ENCODE measurements at regions not wholly inside any gene's neighbourhood (a gene's known extent, or its start where the extent isn't known, plus 50 kb on each side); places are given as distances from the start of the nearest gene placed in this dataset.
"Not testable (repeated sequence)": the region's sequence is repeated elsewhere in the genome, so short reads cannot be mapped to it uniquely, and the experiment has no call there.

DNA sequence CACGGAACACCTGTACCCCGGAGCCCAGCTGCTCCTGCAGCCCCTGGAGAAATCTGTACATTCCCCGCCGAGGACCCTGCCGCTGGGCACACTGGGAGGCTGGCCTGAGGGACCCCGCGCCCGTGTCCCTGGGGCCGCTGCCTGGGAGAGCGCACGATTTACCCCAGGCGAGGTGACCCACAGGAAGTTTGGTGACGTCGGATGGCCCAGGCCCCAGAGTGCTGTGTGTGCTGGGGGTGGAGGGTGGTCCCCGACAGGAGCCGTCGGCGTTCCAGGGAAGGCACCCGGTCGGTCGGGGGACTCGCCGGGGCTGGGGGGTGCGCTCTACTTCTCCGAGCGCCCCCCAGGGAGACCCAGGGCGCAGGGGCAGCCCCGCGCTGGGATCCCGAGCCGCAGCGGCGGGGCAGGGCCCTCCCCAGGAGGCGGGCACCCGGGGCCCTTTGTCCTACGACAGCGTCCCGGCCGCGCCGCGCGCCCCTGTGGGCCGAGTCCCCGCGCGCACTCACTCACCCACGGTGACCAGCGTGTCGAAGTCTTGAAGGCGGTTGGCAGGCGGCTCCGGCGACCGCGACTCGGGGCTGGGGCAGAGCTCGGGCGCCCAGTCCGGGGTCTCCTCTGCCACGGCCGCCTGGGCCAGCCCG is 167.9 kb upstream of the PRKX start:
- not testable (repeated sequence) for H3K4me3 ChIP-seq (ENCODE audit: low read depth, low read length); DNase-seq (ENCODE audit: low read depth)

DNA sequence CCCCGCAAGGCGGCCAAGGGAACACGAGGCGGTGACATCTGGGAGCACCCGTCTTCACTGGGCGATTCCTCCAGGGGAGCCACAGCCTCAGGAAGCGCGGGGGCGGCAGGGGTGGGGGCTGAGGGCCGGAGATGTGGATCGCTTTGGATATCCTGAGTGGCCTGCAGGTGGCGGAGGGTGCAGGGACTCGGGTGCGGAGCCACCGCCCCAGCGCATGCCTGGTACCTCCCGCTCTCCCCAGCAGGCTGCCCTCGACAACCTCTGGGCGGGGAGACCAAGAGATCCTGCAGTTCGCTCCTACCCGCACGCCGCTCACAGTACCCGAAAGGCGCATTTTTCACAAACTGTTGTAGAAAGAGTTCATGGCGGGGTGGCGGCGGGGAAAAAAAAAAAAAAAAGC is 162.9 kb upstream of the PRKX start:
- not testable (repeated sequence) for DNase-seq (ENCODE audit: low read depth); H3K4me3 ChIP-seq (ENCODE audit: low read depth, low read length)

DNA sequence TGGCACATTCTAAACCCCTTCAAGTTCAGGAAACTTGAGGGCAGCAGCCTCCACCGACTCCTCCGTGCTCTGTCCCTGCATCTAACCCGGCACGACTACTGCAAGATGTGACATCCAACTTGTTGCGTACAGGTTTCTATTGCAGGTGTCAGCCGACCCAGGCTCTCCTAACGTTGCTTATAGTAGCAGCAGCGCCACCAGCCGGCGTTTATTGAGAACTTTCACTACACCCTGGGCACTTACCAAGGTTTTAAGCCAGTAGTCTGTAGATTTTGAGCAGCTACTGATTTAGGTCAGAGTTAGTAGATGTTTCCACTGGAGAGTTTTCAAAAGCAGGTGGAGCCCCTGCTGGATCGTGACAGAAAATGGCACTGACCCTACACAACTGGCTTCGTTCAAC is 162.2 kb upstream of the PRKX start:
- H3K4me3 ChIP-seq (ENCODE audit: low read depth, low read length); DNase-seq (ENCODE audit: low read depth): not testable (repeated sequence)

DNA sequence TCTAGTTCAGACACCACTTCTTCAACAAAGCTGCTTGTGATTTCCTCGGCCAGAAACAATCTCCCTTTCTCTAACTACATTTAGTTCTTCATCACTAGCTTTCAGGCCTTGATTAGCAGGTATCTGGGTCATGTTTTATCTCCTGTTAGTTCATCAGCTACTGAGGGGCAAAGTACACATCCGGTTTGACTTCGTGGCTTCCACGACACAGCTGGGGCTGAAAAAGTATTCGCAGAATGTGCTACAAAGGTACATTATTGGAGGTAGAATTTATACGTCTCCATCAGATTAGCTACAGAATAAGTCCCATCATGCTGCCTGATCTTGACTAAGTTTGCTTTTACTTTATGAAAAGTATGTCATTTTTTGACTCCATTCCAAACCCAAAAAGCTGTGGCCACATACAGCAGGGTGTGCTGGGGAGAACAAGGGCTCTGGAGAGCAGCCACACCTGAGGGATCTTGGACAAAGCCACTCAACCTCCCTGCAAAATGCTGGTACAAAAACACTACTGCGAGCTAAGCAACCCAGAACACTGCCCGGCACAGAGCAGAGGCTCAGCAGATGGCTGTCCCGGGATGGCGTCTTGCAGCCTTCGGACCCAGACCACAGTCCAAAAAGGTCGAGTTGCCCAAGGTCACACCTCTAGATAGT is 158.9 kb upstream of the PRKX start:
- not testable (repeated sequence) for DNase-seq (ENCODE audit: low read depth); H3K4me3 ChIP-seq (ENCODE audit: low read depth, low read length)

DNA sequence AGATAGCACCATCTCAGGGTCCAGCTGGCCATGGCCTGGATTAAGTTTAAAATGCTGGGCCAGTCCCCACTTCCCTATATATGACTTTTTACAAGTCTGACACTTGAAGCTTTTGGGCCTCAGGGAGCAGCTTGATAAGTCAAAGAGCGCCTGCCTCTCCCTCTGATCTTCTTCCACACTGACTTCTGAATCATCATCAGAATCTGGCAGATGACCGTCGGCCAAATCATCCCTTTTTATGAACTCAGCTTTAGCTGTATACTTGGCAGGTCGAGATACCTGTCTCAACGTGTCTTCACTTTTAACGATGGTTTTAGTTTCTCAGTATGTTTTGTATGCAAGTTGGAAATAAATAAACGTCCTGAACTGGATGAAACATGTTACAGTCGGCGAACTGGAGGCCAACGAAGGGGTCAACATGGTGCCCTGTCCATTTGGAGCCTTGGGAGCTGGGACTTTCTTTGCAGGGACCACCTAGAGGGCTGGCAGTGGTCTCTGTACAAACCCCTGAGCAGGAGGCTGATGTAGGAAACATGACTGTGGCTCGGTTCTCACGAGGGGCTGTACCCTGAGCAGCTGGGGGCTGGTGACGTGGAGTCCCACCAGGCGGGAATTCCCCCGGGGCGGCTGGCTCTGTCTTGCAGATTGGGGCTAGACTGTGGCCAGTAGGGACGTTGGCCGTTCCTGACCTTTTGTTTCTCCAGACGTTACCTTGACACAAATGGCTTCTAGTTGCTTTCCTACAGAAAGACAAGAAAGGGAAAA is 153.8 kb upstream of the PRKX start:
- H3K4me3 ChIP-seq (ENCODE audit: low read depth, low read length); DNase-seq (ENCODE audit: low read depth): not testable (repeated sequence)

DNA sequence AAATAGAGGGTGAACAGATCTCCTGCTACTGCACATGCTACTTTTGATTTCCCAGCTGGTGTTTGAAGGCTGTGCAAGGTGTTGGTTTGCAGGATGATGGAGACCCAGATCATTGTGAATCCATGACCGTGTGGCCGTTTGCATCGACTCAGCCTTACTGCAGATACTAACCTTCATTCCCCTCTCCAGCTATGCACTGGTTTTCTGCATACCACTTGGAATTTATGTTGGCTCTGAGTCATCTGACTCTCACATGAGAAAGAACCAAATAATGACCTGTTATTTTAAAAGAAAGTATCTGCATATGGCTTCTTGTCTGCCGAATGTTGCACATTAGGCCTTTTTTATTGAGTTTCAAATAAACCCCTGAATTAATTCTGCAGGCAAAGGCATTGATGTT is 144.9 kb upstream of the PRKX start:
- H3K4me3 ChIP-seq (ENCODE audit: low read depth, low read length); DNase-seq (ENCODE audit: low read depth): not testable (repeated sequence)

DNA sequence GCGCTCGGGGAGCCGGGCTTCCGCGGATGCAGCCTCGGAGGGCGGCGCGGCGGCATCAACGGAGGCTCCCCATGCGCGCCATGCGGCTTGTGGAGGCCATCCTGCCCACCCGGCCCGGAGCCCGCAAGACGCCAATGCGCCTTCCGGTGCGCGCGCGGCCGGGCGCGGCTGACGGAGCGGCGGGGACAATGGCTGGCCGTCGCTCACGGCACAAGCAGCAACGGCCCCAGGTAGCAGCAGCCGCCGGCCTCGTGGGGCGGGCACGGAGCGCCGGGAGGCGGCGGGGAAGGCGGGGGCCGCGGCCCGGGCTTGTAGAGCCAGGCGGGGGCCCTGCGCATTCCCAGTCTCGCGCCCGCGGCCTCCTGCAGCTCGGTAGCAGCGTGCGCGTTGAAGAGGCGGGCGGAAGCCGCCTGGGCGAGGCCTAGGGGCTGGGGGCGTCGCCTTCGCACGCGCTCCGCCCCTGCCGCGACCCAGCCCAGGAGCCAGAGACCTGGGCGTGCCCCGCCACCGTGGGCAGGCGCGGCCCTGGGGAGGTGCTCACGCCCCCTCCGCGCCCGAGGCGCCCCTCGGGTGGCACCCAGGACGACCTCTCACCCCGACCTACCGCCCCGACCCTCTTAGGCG is 130.2 kb upstream of the PRKX start:
- H3K4me3 ChIP-seq (ENCODE audit: low read depth, low read length); DNase-seq (ENCODE audit: low read depth): not testable (repeated sequence)

DNA sequence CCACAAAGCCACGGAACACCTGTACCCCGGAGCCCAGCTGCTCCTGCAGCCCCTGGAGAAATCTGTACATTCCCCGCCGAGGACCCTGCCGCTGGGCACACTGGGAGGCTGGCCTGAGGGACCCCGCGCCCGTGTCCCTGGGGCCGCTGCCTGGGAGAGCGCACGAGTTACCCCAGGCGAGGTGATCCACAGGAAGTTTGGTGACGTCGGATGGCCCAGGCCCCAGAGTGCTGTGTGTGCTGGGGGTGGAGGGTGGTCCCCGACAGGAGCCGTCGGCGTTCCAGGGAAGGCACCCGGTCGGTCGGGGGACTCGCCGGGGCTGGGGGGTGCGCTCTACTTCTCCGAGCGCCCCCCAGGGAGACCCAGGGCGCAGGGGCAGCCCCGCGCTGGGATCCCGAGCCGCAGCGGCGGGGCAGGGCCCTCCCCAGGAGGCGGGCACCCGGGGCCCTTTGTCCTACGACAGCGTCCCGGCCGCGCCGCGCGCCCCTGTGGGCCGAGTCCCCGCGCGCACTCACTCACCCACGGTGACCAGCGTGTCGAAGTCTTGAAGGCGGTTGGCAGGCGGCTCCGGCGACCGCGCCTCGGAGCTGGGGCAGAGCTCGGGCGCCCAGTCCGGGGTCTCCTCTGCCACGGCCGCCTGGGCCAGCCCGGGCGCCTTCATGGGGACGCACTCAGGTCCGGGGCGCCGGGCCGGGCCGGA is 129.5 kb upstream of the PRKX start:
- H3K4me3 ChIP-seq (ENCODE audit: low read depth, low read length): peak overlapping the region; percentile 43
- not testable (repeated sequence) for DNase-seq (ENCODE audit: low read depth)

DNA sequence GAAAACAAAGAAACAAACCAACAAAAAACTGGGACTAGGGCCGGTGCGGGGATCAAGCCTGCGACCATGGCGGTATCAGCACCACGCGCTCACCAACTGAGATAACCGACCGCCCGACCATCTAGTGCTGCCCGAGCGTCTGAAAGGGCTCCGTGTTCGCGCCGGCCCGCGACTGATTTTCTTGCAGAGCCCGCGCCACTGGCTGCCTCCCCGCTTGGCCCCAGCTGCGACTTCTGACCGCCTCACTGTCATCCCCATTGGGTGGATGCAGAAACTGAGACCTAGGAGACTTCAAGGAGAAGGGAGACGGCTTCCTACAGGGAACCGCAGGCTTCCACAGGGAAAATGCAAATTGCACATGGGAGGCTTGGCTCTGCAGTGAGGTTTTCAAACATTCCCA is 125.3 kb upstream of the PRKX start:
- DNase-seq (ENCODE audit: low read depth); H3K4me3 ChIP-seq (ENCODE audit: low read depth, low read length): not testable (repeated sequence)

DNA sequence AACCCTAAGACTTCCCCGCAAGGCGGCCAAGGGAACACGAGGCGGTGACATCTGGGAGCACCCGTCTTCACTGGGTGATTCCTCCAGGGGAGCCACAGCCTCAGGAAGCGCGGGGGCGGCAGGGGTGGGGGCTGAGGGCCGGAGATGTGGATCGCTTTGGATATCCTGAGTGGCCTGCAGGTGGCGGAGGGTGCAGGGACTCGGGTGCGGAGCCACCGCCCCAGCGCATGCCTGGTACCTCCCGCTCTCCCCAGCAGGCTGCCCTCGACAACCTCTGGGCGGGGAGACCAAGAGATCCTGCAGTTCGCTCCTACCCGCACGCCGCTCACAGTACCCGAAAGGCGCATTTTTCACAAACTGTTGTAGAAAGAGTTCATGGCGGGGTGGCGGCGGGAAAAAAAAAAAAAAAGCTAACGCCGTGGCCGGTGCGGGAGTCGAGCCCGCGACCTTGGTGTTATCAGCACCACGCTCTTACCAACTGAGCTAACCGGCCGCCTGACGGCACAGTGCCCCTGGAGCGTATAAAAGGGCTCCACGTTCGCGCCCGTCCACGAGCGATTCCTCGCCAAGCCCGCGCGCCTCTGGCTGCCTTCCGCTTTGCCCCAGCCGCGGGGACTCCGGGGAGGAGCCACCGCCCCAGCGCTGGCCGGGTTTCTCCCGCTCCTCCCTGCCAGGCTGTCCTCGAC is 124.7 kb upstream of the PRKX start:
- DNase-seq (ENCODE audit: low read depth); H3K4me3 ChIP-seq (ENCODE audit: low read depth, low read length): not testable (repeated sequence)

DNA sequence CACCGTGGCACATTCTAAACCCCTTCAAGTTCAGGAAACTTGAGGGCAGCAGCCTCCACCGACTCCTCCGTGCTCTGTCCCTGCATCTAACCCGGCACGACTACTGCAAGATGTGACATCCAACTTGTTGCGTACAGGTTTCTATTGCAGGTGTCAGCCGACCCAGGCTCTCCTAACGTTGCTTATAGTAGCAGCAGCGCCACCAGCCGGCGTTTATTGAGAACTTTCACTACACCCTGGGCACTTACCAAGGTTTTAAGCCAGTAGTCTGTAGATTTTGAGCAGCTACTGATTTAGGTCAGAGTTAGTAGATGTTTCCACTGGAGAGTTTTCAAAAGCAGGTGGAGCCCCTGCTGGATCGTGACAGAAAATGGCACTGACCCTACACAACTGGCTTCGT is 123.8 kb upstream of the PRKX start:
- DNase-seq (ENCODE audit: low read depth): not testable (repeated sequence)

DNA sequence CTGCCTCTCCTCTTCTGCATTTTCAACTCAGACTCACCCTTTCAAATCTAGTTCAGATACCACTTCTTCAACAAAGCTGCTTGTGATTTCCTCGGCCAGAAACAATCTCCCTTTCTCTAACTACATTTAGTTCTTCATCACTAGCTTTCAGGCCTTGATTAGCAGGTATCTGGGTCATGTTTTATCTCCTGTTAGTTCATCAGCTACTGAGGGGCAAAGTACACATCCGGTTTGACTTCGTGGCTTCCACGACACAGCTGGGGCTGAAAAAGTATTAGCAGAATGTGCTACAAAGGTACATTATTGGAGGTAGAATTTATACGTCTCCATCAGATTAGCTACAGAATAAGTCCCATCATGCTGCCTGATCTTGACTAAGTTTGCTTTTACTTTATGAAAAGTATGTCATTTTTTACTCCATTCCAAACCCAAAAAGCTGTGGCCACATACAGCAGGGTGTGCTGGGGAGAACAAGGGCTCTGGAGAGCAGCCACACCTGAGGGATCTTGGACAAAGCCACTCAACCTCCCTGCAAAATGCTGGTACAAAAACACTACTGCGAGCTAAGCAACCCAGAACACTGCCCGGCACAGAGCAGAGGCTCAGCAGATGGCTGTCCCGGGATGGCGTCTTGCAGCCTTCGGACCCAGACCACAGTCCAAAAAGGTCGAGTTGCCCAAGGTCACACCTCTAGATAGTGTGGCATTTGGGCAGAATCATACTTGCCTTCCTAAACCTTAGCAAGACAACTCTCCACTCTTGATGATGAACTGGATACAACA is 120.5 kb upstream of the PRKX start:
- not testable (repeated sequence) for H3K4me3 ChIP-seq (ENCODE audit: low read depth, low read length); DNase-seq (ENCODE audit: low read depth)

More for the DNA sequence above, 123.8 kb upstream of the PRKX start:
- not testable (repeated sequence) for H3K4me3 ChIP-seq (ENCODE audit: low read depth, low read length)

DNA sequence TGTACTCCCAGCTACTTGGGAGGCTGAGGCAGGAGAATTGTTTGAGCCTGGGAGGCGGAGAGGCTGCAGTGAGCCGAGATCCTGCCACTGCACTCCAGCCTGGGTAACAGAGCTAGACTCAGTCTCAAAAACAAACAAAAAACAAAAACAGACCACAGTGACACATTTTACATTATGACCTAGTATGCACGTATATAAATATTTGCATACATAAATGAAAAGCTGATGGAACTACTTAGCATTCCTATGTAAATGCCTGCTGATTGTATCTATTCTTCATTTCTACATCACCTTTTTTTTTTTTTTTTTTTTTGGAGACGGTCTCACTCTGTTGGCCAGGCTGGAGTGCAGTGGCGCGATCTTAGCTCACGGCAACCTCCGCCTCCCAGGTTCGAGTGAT is 116.6 kb upstream of the PRKX start:
- H3K4me3 ChIP-seq (ENCODE audit: low read depth, low read length); DNase-seq (ENCODE audit: low read depth): not testable (repeated sequence)

DNA sequence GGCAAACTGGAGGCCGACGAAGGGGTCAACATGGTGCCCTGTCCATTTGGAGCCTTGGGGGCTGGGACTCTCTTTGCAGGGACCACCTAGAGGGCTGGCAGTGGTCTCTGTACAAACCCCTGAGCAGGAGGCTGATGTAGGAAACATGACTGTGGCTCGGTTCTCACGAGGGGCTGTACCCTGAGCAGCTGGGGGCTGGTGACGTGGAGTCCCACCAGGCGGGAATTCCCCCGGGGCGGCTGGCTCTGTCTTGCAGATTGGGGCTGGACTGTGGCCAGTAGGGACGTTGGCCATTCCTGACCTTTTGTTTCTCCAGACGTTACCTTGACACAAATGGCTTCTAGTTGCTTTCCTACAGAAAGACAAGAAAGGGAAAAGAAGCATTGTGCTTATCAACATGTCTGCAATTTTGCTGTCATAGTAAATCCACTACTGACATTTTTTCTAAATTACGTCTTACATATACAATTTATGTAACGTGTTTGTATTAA is 115.6 kb upstream of the PRKX start:
- not testable (repeated sequence) for DNase-seq (ENCODE audit: low read depth); H3K4me3 ChIP-seq (ENCODE audit: low read depth, low read length)

DNA sequence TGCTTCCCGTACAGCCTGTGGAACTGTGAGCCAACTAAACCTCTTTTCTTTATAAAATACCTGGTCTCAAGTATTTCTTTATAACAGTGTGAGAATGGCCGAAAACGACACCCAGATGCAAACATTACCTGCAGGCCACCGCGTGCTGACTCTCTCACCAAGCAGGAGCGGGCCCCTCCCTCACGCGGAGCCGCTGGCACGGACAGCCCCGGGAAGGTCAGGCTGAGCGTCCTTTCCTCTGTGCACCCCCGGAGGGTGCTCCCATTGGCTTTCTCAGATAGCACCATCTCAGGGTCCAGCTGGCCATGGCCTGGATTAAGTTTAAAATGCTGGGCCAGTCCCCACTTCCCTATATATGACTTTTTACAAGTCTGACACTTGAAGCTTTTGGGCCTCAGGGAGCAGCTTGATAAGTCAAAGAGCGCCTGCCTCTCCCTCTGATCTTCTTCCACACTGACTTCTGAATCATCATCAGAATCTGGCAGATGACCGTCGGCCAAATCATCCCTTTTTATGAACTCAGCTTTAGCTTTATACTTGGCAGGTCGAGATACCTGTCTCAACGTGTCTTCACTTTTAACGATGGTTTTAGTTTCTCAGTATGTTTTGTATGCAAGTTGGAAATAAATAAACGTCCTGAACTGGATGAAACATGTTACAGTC is 115.1 kb upstream of the PRKX start:
- not testable (repeated sequence) for H3K4me3 ChIP-seq (ENCODE audit: low read depth, low read length)

DNA sequence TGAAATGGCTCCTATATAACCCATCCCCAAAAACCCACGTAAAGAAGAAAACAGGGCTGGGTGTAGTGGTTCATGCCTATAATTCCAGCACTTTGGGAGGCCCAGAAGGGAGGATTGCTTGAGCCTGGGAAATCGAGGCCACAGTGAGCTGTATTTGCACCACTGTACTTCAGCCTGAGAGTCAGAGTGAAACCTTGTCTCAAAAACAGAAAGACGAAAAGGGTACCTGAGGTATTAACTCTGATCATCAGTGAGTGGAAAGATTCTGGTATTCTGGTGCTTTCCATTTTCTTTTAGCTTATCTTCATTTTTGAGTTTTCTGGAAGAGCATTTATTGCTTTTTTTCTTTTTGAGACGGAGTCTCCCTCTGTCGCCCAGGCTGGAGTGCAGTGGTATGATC is 110.6 kb upstream of the PRKX start:
- DNase-seq (ENCODE audit: low read depth); H3K4me3 ChIP-seq (ENCODE audit: low read depth, low read length): not testable (repeated sequence)

More for the DNA sequence above, 115.1 kb upstream of the PRKX start:
- DNase-seq (ENCODE audit: low read depth): not testable (repeated sequence)
